Stimulated activated CD8-positive, alpha-beta memory T cell treated with anti-CD3 and anti-CD28 coated beads, Interleukin-4, amount 100 ng/mL, for 48 hours (primary cell): ENCODE measurements at regions not wholly inside any gene's neighbourhood (a gene's known extent, or its start where the extent isn't known, plus 50 kb on each side); places are given as distances from the start of the nearest gene placed in this dataset.

Experiments
- DNase-seq: peaks from one replicate; pipeline ENCODE4 v3.0.0-alpha.2; 2020

GRCh38 chr2:117738991-117739839 lies 75.3 kb upstream of the DDX18 start:
- DNase-seq = no peak

GRCh38 chr2:117745537-117745936 lies 69.0 kb upstream of the DDX18 start:
- DNase-seq = no peak

GRCh38 chr2:117755768-117756167 lies 58.7 kb upstream of the DDX18 start:
- DNase-seq = no peak

DNA sequence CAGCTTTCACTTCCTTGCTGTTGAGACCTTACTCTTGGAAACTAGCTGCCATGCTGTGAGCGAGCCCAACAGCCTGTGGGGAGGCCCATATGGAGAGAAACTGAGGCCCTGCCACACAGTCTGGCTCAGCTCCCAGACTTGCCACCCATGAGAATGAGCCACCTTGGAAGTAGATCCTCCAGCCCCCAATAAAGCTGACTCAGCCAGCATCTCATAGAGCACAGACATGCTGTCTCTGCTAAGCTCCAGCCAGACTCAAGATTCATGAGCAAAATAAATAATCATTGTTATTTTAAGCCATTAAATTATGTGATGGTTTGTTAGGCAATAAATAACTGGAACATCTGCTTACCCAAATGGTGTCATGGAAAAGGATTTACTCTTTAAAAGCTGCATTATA lies 53.6 kb upstream of the DDX18 start:
- no peak for DNase-seq

DNA sequence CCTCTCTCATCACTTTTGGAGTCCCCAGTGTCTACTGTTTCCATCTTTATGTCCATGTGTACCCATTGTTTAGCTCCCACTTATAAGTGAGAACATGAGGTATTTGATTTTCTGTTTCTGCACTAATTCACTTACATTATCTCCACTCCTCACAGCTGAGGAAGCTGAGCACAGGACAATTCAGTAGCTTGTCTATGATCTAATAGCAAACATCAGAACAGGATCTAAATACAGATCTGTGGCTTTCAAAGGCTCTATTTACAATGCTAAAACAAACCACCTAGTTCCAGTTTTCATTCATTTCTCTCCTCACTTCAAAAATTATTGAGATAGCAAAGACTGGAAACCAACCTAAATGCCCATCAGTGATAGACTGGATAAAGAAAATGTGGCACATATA lies 52.0 kb upstream of the DDX18 start:
- no peak for DNase-seq

DNA sequence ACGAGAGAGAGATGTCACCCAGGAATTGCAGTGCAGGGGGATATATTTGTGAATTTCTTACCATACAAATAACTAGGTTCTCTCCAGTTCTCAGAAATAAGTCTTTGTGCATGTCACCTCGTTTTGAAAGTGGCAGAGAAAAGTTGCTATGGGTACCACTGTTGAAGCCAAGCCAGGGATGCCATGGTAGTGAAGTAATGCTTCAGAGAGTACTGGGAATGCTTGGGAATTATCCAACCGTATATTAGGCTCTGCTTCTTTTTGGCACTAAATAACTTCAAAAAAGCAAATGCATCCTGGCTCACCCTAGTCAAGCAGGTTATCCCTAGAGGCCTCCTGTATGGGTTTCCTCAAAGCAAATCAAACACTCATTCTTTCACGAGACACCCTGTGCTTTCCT lies 50.7 kb upstream of the DDX18 start:
- no peak for DNase-seq
